Stimulated activated CD8-positive, alpha-beta memory T cell treated with anti-CD3 and anti-CD28 coated beads, Interleukin-2, amount 100 ng/mL, for 48 hours (primary cell): ENCODE measurements at regions not wholly inside any gene's neighbourhood (a gene's known extent, or its start where the extent isn't known, plus 50 kb on each side); places are given as distances from the start of the nearest gene placed in this dataset.

Source experiments
- DNase-seq, 2 donors: peaks; one replicate each; pipeline ENCODE4 v3.0.0-alpha.2; 2020; ENCODE audit warnings: low read depth in 2 of 2

GRCh38 chr5:57711471-57711870, 228.9 kb upstream of the ACTBL2 start:
- DNase-seq: no peak

DNA sequence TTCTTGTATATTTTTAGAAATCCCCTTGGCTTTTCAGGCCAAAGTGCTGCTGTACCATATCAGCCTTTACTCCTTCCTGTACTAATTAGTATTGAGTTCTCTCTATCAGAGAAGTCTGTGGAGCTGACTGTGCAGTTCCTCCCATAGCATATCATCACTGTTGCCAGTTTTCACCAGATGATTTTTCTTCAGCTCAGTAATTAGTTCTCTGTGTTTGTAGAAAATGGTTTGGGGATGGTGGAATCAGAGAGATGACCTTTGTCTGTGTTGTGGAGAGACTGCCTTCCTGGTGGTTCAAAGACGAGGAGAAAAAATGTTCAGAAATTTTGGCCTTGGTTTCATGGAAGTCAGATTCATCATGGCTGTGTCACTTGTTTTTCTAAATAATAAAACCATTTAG, 227.5 kb upstream of the ACTBL2 start:
- DNase-seq: no peak

DNA sequence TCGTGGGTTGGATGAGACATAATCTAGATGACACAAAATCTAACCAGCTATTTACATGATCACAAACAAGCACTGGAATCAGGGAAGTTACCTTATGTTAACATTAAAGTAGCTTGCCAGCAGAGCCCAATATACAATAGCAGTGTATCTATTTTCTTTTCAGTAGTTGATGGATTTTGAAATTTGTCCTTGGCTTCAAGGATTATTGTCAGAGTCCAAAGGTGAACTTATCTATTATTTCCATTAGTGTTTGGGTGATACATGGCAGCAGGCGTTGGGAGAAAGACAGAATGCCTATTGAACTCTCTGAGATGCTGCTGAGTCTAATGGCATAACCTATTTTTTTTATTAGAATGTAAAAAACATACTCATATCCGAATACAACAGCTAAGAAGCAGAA, 223.2 kb upstream of the ACTBL2 start:
- no peak for DNase-seq

DNA sequence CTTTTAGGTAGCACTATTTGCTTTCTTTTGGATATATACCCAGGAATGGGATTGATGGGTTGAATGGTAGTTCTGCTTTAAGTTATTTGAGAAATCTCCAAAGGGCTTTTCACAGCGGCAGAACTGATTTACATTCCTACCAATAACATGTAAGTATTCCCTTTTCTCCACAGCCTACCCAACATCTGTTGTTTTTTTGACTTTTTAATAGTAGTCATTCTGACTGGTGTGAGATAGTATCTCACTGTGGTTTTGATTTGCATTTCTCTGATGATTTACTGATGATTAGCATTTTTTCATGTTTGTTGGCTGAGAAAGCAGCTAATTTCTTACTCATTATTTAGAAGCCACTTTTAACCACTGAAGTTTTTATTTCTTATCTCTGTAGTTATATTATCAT, 221.1 kb upstream of the ACTBL2 start:
- DNase-seq: no peak

DNA sequence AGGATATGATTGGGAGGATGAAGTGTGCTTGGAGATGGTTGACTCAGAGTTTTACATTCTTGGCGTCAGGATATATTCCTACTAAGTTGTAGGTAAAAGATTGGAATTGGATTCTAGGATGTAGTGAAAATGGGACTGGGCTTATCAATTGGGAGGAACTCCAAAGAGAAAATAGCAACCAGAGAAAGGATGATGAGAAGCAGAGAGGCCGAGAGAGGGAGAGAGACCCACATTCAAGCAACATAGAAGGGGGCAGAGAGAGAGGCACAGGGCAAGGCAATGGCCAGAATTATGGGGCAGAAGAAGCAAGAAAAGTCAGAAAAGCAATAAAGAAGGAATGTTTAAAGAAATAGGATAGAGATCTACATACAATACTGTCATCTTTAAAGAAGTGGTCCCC, 217.9 kb upstream of the ACTBL2 start:
- DNase-seq: no peak

GRCh38 chr5:57700072-57700471, 217.5 kb upstream of the ACTBL2 start:
- no peak for DNase-seq

DNA sequence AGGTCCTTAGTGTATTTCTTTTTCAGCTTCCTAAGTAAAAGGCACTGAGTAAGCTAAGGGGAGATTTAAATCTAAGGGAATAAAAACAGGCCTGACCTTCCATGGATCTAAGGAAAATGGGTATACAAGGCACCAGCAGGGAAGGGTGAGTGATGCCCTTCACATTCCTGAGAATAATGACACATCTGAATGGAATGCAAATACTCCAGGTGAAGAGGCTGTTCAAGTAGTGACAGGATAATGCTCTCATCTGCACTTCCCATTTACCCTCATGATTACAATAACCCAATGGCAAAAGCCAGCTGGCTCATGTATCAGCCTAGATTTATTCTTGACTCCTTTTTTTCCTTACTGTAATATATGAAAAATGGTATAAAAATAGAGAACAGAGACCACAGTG, 216.2 kb upstream of the ACTBL2 start:
- no peak for DNase-seq

DNA sequence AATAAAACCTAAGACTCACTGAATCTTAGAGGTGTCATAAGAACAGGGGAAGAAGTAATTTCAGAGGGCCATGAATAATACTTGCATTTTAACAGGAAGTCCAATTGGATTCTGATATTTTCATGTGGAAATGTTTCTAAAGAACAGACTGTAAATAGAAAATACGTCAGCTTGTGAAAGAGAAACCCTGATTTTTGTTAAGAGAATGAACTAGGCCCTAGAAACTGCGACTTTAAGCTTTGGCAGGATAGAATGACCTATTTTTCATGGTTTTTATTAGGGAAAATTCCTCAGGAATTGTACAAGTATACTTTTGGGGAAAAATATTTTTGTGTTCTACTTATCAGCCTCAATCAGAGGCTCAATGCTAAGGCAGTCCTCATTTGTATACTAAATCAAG, 215.5 kb upstream of the ACTBL2 start:
- no peak for DNase-seq

DNA sequence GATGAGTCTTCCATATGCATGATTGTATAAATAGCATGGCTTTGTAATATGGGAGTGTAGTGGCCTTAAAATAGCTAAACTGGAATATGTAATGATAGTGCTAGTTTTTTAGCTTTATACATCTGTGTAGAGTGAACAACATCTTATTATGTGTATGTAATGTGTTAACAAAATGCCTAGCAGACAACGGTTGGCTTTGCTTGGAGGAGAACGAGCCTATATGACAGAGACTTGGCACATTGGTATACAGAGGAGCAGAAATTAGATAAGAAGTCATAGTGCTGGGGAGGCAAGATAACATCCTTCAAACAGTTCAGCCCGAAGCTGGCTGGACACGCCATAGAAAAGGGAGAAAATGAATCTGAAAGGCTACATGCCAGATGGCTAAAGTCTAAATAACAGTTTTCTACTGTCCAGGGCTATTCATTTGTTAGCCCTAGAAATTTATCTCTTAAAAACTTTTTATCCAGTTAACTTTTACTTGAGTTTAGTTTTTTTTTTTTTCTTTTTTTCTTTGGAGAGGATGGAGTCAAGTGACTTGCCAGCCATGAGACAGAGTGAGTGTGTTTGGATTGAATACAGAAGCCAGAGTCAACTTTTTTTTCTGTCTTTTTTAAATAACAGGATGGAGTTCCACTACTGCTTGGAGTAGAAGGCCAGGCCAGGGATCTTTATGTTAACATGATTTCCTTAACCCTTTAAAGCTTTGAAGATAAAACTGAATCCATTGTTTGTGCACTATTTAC, 214.4 kb upstream of the ACTBL2 start:
- DNase-seq: no peak

GRCh38 chr5:57696389-57696769, 213.8 kb upstream of the ACTBL2 start:
- DNase-seq: no peak

GRCh38 chr5:57695706-57696388, 213.2 kb upstream of the ACTBL2 start:
- no peak for DNase-seq

DNA sequence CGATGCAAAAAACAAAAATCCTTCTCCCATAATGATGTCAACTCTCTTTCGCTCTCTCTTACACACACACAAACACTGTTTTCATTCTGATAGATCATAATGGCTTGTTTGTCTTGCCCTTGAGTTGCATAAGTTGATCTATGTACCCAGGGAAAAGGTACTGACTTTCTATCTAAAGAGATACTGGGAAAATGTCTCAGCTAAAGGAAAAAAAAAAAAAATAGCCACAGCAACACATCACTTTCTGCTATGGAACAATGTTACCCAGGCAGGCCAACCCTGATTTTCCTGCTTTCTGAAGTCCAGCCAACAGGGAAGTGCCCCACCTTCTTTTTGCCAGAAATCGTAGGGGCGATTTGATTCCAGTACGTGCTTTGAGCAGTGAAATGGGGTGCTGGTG, 212.6 kb upstream of the ACTBL2 start:
- no peak for DNase-seq

GRCh38 chr5:57693488-57694305, 211.1 kb upstream of the ACTBL2 start:
- no peak for DNase-seq

DNA sequence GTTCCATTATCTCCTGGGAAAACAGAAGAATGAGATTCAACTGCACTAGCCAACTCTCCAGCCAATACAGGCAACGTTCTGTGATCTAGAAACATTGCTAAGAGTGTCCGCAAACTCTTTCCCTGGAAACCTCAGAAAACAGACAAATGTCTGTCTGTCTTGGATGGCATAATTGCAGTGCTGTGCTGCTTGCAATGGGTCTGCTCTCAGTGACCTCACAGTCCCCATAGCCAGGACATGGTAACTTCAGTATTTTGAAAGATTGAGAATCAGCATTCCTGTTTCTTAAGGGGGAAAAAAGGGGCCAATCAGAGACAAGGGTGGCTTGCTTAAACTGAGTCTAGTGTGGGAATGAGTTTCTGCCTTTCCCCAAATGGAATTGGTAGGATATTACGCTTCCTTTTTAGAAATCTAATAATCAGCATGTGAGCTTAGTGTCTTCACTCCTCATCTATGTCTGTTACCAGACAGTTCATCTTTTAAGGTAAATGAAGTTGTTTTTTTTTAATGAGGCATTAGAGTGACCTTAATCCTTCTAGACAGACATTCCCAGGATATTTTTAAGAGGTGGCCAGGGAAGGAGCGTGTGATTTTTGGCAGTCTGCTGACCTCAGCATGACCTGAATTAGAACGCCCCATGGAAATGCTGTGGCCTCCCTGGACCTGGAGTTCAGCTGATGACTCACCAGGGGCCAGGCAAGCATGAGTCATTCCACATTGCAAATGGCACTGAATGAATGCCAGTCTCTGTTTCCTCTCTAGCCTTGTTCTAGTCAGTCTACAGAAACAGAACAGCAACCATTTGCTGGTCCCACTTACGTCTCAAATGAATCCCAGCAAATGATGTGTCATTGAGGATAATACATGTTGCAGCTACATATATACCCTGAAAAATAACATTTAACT, 210.2 kb upstream of the ACTBL2 start:
- peak in 1 of 2 donors; percentile 0 for DNase-seq

- DNase-seq: no peak
Observed at GRCh38 chr5:57690724-57691123, 208.1 kb upstream of the ACTBL2 start.

GRCh38 chr5:57687596-57687995, 205.0 kb upstream of the ACTBL2 start:
- no peak for DNase-seq

- no peak for DNase-seq
Observed at GRCh38 chr5:57685516-57686255, 203.1 kb upstream of the ACTBL2 start.

- DNase-seq: no peak
Observed at GRCh38 chr5:57684299-57684702, 201.7 kb upstream of the ACTBL2 start.

GRCh38 chr5:57683036-57683630, 200.5 kb upstream of the ACTBL2 start:
- DNase-seq: no peak

DNA sequence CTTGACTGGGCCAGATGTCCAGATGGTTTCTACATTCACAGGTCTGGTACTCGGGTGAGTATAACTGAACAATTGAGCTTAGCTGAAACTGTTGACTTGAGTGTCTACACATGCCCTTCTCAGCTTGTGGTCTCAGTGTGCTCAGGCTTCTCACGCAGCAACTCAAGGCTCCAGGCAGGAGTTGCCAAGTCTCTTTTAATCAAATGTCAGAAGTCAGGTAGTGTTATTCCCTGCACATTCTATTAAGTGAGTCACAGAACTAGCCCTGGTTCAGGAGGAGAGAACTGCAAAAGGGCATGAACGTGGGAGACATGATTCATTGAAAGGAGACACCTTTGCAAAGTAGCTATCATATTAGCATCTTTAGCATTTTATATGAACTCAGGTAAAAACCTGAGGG, 199.3 kb upstream of the ACTBL2 start:
- no peak for DNase-seq

DNA sequence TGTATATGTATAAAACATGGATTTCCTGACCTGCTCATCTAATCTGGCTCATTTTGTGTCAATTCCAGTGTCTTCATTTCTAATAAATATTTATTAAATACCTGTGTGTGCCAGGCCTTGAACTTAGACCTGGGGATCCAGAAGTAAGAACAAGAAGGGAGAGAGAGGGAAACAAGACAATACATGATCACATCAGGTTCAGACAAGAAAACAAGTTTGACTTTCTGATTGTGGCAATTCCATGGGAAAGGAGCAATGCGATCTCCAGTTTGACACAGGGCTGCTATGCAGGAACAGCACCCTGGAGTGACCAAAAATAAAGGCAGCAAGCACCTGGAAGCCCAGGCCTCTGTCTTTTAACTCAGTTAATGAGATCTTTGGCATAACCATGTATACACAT, 198.1 kb upstream of the ACTBL2 start:
- no peak for DNase-seq
